ENCODE measurements at regions not wholly inside any gene's neighbourhood (a gene's known extent, or its start where the extent isn't known, plus 50 kb on each side); places are given as distances from the start of the nearest gene placed in this dataset.

DNA sequence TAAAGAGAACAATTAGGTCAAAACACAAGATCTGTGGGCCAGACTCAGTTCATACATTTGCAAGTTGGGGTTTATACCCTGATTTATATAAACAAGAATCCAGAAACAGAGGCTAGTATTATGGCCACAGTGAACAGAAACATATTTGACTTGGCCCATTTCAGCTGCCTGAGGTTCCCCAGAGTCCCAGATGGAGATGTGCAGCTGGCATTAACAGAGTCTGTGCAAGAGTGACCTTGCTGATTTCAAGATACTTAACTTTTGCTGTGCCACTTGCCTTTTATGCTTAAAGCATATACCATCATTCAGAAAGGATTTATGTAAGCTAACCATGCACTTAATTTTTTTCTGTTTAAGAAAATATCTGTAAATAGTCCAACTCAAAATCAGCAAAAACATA is 636.3 kb downstream of the TRIB2 start:
- TF ChIP-seq, protein P1, sequence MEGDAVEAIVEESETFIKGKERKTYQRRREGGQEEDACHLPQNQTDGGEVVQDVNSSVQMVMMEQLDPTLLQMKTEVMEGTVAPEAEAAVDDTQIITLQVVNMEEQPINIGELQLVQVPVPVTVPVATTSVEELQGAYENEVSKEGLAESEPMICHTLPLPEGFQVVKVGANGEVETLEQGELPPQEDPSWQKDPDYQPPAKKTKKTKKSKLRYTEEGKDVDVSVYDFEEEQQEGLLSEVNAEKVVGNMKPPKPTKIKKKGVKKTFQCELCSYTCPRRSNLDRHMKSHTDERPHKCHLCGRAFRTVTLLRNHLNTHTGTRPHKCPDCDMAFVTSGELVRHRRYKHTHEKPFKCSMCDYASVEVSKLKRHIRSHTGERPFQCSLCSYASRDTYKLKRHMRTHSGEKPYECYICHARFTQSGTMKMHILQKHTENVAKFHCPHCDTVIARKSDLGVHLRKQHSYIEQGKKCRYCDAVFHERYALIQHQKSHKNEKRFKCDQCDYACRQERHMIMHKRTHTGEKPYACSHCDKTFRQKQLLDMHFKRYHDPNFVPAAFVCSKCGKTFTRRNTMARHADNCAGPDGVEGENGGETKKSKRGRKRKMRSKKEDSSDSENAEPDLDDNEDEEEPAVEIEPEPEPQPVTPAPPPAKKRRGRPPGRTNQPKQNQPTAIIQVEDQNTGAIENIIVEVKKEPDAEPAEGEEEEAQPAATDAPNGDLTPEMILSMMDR (IDR thresholded peaks at IDR 0.05; ENCODE audit: insufficient read depth, low read length, poor library complexity, severe bottlenecking) = no peak
- TF ChIP-seq EZH2phosphoT487 (conservative IDR thresholded peaks at IDR 0.05; ENCODE audit: low read length) = no peak
